ENCODE measurements at regions not wholly inside any gene's neighbourhood (a gene's known extent, or its start where the extent isn't known, plus 50 kb on each side); places are given as distances from the start of the nearest gene placed in this dataset.

DNA sequence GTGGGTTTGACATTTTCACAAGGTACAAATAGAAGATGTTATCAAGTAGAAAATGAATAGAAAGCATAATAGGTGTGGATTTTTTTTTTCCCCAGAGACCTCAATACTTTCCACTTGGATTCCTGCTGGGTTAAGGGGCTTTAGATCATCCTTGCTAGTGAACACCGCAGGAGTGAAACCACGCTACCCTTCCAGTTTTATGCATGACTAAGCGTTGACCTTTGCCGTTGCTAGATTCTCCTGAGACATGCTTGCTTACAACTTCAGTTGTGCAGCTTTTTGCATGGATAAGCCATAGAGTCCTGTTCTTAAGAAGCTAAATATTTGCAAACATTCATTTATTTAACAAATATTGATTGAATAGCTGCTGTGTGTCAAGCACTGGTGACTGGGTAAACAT, 299.7 kb upstream of the LMCD1 start:
- no peak for DNase-seq (ENCODE audit: low spot score)

DNA sequence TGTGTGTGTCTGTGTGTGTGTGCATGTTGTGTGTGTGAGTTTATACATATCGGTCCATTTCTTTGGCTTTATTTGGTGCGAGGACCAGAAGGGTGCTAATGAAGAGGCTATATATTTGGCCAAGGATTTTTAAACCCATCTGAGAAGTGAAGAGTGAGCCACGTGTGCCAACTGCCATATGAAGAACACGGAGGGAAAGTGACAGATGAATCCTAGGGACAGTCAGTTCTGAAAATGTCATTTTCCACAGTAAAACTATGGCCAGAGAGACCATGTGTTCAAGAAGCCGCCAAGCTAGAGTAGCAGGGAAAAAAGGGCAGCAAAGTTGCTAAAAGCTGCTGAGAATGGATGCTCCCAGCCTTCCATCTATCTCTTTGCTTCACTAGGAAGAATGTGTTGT, 297.3 kb upstream of the LMCD1 start:
- no peak for DNase-seq (ENCODE audit: low spot score)

DNA sequence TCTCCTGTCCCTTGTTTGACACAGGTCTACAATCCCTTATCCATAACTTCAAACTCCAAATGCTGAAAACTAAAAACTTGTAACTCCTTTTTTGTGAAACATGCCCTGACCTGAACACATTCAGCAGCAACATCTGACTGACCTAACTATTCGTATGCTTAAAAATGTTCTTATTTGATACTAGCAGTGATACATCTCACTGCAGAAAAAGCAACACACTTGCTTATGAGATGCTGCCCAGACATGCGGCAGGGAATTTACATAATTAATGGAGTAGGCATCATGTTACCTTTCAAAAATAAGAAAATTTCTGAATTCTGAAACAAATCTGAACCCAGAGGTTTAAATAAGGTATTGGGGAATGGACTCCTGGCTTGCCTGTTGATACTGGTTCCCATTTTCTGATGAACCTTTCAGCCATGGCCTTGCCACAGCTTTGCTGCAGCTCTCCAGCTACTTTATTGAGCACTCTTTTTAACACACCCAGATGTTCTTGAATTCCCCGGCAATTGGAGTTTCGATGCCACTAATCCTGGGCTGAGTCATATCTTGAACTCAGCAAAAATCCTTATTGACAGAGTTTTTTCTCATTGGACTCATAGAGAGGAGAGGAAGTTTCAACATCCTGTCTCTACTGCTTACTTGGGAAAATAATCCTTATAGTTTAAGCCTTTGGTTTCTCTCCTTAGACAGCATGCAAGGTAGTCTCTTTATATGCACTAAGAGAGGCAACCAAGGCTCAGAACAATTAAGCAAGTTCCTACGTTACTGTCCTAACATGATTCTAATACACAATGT, 296.6 kb upstream of the LMCD1 start:
- peak; percentile 4 for DNase-seq (ENCODE audit: low spot score)

DNA sequence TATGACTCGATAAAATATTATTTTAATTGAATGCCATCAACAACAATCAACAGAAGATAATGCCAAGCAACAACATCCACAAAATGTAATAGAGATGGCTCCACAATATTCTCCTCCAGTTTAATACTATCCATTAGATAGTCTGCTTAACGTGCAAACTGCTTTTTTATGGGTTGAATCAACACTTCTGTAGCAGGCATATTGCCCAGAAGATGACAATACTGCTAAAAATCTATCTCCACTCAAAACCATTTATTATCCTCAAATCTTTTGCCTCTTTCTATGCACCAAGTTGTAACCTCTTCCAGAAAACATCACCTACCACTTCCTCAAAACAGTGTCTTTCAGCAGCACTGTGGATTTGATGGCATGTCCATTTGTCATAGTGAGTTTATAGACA, 295.7 kb upstream of the LMCD1 start:
- DNase-seq (ENCODE audit: low spot score) = no peak

DNA sequence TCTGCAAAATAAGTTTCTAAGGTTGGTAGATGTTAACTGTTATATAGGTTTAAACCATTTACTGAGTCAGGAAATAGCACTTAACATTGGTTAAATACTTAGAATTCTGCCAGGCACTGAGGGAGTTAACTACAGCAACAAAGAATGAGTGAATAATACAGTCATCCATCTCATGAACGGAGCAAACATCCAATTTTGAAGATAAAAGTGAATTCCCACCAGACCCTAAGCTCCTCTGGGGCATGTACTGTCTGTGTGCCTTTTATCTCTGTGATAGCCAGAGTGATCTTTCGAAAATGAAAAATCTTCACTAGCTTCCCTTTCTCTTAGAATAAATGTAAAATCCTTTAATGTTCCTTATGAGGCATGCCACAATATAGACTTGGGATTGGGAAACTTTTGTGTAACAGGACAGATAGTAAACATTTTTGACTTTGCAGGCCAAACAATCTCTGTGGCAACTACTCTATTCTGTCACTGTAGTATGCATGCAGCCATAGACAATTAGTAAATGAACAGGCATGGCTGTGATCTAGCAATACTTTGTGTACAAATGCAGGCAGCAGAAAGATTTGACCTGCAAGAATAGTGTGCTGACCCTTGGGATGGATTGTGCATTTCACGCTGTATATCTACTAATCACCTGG, 294.5 kb upstream of the LMCD1 start:
- no peak for DNase-seq (ENCODE audit: low spot score)

DNA sequence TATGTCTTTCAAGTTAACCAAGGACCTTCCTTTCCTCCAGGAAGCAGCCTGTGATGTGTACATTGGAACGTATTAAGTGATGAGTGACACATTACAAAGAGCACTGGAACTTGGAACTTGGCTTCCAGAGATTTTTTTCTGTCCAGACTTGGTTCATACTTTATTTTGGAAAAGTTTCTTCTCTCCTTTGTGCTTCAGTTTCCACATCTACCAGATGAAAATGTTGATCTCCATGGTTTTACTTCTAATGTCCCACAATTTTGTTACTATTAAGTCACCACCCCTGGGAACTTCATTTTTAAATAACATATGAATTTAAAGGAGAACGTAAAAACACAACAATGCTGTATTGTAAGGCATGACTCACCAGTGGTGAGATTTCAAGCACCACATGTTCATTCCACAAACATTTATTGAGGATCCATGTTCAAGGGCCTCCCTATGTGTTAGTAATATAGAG, 290.7 kb upstream of the LMCD1 start:
- no peak for DNase-seq (ENCODE audit: low spot score)

DNA sequence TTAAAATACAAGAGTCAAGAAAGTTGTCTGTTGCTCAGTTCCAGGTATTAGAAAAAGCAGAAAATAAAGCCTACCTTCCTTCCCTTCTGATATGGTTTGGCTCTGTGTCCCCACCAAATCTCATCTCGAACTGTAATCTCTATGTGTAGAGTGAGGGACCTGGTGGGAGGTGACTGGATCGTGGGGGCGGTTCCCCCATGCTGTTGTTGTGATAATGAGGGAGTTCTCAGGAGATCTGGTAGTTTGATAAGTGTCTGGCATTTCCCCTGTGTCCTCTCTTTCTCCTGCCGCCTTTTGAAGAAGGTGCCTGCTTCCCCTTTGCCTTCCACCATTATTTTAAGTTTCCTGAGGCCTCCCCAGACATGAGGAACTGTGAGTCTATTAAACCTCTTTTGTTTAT, 288.8 kb upstream of the LMCD1 start:
- no peak for DNase-seq (ENCODE audit: low spot score)

DNA sequence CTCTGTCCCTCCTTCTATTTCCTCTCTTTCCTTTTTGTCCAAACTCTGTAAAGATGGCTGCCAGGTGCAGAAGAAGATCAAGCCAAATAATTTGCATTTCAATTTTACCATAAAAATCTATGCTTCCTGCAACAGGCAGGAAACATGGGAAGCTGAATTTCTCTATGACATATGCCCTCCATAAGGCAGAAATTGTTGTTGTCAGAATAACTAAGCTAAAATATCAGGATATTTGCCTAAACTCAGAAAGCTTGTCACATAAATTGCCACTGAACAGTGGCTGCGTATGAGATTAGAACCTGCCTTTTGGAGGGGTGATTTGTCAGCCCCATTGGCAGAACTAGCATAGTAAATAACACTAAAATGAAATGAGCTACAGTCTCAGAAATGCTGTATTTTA, 288.3 kb upstream of the LMCD1 start:
- no peak for DNase-seq (ENCODE audit: low spot score)

DNA sequence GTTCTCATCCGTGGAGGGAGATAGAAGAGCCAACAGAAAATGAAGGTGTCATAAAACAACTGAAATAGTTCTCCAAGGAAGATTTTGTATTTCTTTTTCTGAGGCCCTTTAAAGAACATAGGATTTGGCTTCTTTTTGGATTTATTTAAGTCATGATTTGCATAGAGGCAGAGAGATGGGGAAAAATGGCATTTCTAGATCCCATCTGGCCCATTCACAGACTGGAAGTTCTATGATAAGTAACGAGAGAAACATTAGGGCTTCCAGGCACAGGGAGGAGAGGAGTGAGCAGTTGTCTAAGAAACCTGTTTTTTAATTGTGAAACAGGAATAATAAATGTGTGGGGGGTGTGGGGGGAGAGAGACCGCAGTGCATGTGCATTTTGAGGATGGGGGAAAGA, 285.8 kb upstream of the LMCD1 start:
- DNase-seq (ENCODE audit: low spot score) = no peak

DNA sequence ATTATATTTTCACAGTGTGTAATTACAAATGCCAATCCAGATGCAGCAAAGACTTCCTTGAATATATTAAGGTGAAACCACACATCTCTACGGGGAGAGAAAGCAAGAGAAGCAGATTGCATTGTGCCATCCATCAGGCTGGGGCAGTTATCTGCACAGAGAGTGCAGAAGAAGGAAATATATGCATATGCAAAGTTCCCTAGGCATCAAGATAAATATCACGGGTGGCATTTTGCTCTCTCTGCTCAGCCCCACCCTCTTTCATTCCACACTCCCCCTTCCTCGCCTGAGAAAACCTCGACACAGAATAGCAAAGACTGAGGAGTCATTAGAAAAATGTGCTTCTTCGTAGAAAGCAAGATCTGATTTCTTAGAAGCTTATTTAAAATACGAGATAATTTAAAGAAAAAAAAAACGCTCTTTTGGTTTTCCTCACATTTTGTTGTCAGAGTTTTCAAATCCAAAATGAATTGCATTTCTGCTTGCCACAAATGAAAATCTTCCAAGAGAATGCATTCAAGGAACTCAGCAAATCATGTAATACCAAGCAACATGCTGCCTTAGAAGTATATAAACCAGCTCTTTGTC, 283.2 kb upstream of the LMCD1 start:
- DNase-seq (ENCODE audit: low spot score) = no peak

DNA sequence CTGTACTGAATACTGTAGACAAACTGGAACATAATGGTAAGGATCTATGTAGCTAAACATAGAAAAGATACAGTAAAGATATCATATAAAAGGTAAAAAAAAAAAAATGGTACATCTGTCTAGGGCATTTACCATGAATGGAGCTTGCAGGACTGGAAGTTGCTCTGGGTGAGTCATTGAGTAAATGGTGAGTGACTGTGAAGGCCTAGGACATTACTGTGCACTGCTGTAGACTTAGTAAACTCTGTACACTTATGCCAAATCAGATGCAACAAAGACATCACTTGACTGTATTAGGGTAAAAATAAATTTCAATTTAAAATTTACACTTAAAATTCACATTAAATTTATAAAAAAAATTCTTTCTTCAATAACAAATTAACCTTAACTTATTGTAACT, 281.3 kb upstream of the LMCD1 start:
- DNase-seq (ENCODE audit: low spot score) = no peak

DNA sequence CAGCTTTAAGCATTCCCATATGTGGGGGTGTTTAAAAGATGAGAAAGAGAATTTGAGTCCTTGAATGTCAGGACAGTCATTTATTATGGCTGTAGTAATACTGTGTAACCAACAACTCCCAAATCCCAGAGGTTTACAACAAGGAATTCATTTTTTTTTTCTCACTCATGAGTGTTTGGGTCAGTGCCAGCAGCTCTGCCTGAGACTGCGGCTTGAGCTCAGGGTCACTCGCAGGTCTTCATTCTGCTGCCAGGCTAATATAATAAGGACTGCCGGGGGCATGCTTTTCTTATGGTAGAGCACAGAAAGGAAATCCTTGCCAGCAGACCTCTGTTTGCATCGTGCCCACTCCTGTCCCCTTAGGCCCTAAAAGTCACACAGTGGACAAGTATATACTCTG, 277.9 kb upstream of the LMCD1 start:
- DNase-seq (ENCODE audit: low spot score) = no peak

DNA sequence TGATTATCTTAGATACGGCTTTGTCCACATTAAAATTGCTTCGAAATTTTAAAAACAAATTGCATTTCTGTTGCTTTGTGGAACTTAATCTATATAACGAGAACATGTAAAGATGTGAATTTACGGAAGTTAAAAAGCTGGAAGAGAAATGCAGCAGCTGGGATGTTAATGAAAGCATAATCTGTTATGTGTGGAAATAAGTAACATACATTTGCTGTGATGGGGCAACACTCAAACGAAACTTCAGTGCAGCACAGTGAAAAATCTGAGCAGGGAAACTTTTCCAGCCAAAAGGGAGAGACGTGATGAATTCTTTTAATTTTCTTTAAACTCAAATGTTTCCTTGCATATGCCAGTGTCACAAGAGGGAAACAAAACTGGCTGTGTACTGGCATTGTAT, 276.7 kb upstream of the LMCD1 start:
- no peak for DNase-seq (ENCODE audit: low spot score)

DNA sequence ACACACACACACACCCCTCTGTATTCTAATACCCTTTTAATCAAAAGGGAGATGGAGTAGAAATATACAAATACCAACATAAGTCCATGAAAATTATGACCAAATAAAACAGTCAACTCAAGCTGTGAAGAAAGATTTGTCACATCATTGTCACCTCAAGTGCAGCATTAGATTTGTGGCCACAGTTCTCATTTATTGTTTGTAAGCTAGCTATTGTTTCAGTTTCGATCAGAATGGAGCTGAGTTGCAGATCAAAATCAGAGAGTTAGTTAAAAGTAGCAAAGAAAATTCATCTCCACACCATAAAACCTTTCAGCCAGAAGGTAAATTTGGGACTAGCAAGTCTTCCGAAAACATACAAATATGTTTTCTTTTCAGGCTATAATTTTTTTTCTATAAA, 267.7 kb upstream of the LMCD1 start:
- DNase-seq (ENCODE audit: low spot score) = no peak

DNA sequence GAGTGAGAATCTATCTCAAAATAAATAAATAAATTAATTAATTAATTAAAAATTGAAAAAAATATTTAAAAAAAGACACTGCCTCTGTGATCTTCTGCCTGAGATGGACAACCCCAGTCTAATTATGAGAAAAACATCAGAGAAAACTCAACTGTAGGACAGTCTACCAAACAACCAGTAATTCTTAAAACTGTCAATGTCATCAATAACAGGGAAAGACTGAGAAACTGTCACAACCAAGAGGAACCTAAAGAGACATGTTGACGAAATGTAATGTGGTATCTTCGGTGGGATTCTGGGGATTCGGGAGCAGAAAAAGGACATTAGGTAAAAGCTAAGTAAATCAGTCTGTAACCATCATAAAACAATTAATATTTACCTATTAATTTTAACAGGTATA, 265.4 kb upstream of the LMCD1 start:
- DNase-seq (ENCODE audit: low spot score) = no peak

DNA sequence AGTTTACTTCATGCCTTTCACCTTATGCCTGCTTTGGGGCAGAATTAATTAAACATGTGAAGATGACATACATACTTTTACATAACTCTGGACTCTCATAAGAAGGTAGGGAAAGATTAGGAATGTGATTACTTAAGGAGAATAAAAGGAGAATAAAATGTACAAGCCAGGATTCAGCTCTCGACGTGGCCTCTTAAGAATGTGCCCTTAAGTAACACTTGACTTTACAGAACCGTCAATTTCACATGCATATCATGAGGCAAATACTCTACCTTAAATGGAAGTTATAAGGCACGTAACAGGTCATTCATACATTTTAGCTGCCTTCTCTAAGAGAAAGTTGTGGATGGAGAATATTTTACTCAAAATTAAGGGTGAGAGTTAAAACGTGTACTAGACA, 263.7 kb upstream of the LMCD1 start:
- no peak for DNase-seq (ENCODE audit: low spot score)

DNA sequence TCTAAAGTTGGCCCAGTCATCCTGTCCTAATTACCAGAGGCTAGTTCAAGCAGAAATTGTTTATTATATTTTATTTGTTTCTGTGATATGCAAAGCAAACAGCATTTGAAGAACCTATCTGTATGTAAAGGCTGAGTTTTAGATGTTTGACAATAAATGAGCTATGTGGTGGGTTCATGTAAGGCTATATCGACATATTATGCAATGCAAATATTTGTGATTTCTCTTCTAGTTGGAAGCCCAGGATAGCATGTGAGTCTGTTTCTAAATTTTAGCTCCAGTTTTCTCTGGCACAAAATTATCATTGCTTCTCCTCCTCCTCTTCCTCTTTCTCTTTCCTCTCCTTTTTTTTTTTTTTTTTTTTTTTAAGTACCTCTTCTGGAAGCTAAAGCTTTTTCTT, 263.2 kb upstream of the LMCD1 start:
- no peak for DNase-seq (ENCODE audit: low spot score)

DNA sequence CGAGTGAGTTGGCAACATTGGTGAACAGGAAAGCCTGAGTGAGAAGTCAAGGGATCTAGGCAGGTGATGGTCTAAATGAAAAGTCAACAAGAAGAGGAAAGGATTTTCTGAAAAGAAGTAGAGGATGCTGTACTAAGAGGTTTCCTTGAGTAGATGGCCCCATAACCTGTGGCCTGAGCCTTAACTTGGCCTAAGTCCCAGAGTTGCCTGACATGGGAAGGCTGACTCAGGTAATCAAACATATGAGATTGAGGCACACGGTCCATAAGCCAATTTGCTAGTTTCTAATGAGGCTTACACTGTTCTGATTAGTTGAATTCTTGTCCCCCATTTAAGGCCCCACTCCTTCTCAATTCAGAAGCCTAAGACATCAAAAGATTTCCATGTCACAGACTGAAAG, 262.5 kb upstream of the LMCD1 start:
- no peak for DNase-seq (ENCODE audit: low spot score)

DNA sequence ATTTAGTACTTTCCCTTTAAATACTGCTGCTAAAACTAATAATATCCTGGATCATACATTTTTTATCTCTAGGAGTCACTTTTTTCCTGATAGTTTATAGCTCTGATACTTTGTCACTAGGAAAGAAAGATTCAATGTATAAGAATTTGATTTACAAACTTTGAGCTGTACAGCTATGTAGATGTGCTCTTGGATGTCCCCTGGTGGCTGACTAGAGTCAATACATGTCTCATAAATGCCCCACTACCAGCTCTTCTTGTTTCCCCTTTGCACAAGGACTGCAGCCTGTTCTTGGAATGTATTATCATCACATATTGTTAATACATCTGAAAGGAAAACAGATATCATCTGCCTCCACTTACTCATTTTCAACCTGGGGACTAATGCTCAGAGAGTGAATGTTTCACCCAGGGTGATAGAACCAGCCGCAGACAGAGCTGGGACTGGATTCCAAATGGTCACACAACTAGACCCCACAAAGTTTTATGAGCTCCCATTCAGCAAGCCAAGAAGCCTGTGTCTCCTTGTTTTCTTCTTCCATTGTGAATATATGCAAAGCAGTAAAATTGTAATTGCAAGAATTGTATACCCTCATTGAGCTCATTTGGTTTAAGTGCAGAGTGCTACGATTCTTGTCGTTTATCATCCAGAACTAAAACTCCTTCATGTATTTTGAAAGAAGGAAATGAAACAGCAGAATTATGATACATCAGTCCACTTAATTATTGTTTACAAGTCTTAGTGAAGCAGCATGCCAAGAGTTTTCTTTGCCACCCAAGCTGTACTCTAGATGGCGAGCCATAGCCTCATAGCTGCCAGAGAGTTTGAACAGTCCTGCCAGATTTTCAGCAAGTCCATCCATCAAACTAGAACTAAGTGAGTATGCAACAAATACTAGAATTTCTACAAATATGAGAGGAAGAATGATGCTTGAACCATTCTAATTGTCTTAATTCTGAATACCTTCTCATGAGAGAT, 261.6 kb upstream of the LMCD1 start:
- DNase-seq (ENCODE audit: low spot score) = peak; percentile 63

DNA sequence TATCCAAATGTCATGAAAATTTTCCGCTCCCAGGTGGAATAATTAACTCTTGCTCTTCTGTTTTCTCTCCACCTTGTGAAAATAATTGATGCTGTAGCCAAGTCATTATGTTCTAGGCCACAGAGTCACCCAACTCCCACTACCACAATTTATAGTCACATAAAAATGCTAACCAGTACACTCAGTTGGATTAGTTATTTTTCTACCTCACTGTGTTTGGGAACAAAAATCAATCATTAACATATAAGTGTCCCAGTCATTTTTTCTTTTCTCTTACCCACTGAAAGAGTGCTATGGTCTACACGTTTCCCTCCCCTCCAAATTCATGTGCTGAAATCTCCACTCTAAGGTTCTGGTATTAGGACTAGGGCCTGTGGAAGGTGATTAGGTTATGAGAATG, 255.6 kb upstream of the LMCD1 start:
- no peak for DNase-seq (ENCODE audit: low spot score)

DNA sequence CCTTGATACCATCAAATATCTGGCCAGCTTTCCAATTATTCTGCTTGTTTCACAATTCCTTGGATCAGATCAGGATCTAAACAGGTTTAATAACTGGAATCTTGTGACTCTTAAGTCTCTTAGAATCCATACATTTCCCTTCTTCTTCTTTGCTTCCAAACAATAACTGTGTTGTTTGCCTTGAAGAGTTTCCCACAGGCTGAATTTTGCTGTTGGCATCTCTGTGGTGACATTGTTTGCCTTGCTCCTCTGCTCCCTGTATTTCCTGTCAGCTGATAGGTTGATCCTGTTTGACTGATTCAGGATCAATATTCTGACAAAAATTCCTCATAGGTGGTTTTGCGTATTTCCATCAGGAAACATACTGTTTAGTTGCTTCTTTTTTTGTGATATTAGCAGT, 248.4 kb upstream of the LMCD1 start:
- no peak for DNase-seq (ENCODE audit: low spot score)

DNA sequence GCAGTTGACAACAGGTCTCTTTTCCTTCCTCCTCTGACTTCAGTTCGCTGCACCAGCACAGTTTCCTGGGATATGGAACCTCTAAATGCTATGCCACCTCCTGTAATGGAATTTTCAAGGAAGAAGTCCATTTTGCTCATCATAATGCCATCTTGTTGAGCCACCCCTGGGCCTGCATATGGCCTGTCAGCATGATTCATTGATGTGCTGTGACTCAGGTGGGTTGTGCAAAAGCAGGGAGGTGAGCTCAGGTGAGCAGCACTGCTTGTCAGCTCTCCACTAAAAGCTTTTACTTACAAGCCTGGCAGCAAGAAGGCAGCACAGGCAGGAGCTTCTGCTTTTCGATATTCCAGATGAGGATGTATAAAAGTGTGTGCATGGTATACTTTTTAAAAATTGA, 247.1 kb upstream of the LMCD1 start:
- no peak for DNase-seq (ENCODE audit: low spot score)

All from A172 (cell line).